Activated B cell treated with CpG ODN at 0.5 μM for 24 hours (primary cell): ENCODE measurements at regions not wholly inside any gene's neighbourhood (a gene's known extent, or its start where the extent isn't known, plus 50 kb on each side); places are given as distances from the start of the nearest gene placed in this dataset.
"Not testable (repeated sequence)": the region's sequence is repeated elsewhere in the genome, so short reads cannot be mapped to it uniquely, and the experiment has no call there.

Source experiments
- ATAC-seq: fragments of 200-7000 bp; cut with Tn5 transposase; one replicate; pipeline ENCODE4 v1.10.0; 2021; ENCODE audit warnings: low read depth, mild to moderate bottlenecking, moderate library complexity
- CTCF ChIA-PET: fragments of 350-600 bp; sonication (Branson Sonifier 250); formaldehyde crosslinking; loops from one replicate; lab custom pipeline; 2021; ENCODE audit warnings: antibody characterized with exemption; lab: Charles Lee
- POLR2A ChIA-PET: fragments of 350-600 bp; sonication (Branson Sonifier 250); formaldehyde crosslinking; loops from one replicate; lab custom pipeline; 2021; ENCODE audit warnings: antibody characterized with exemption; lab: Charles Lee
- DNase-seq: peaks from one replicate; pipeline ENCODE4 v3.0.0; 2022
- H3K27ac Mint-ChIP-seq: one replicate; pipeline ENCODE4 v1.8.0; 2020; ENCODE audit warnings: mixed read lengths
- H3K27me3 Mint-ChIP-seq: one replicate; pipeline ENCODE4 v1.8.0; 2021; ENCODE audit warnings: mixed read lengths
- H3K36me3 Mint-ChIP-seq: one replicate; pipeline ENCODE4 v1.8.0; 2021; ENCODE audit warnings: low read depth, mixed read lengths
- H3K4me1 Mint-ChIP-seq: one replicate; pipeline ENCODE4 v1.8.0; 2021; ENCODE audit warnings: mixed read lengths
- H3K4me3 Mint-ChIP-seq: one replicate; pipeline ENCODE4 v1.8.0; 2020; ENCODE audit warnings: mild to moderate bottlenecking, mixed read lengths
- H3K9me3 Mint-ChIP-seq: one replicate; pipeline ENCODE4 v1.8.0; 2020; ENCODE audit warnings: mixed read lengths
- CTCF ChIP-seq: fragments of 200-600 bp; IDR thresholded peaks from one replicate; pipeline ENCODE4 v1.8.0; 2022; ENCODE audit warnings: antibody characterized with exemption, mild to moderate bottlenecking
- intact Hi-C: fragments of 100-400 bp; cut with micrococcal nuclease; formaldehyde crosslinking; loops from one replicate; pipeline ENCODE4 v1.15.1; 2024

DNA sequence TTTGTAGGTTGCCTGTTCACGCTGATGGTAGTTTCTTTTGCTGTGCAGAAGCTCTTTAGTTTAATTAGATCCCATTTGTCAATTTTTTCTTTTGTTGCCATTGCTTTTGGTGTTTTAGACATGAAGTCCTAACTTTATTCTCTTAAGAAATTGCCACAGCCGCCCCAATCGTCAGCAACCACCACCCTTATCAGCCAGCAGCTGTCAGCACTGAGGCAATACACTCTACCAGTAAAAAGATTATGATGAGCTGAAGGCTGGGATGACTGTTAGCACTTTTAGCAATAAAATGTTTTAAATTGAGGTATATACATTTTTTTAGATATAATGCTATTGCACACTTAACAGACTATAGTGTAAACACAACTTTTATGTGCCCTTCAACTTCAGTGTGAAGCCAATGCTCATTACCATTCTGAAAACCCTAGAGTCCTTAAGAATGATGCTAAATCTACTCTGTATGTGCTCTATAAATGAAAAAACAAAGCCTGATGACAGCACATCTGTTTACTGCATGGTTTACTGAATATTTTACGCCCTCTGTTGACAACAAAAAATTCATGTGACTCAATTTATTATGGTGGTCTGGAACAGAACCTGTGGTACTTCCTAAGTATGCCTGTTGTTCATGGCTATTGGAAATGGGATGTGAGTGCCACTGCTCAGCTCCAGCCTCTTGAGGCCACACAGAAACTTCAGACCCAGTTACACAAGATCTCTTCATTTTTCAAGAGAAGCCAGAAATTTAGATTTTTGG, 197.4 kb downstream of the DUSP6 start:
- no peaks in the 10 kb centered on the region for H3K27me3 Mint-ChIP-seq

GRCh38 chr12:89153341-89153740, 199.0 kb downstream of the DUSP6 start:
- Mint-ChIP-seq H3K27me3 (no peaks in the 10 kb centered on the region), H3K9me3 (peaks cover 7% of the 10 kb centered on the region), H3K27ac (no peak overlapping the region), H3K4me1 (peaks cover 20% of the 10 kb centered on the region), H3K36me3 (no peaks in the 10 kb centered on the region), H3K4me3 (no peak overlapping the region)
- intact Hi-C loops: no loop called here
- ATAC-seq (no peak), DNase-seq (no peak)
- ChIA-PET CTCF (no interaction called here), POLR2A (no interaction called here)
- no peak for TF ChIP-seq CTCF

More for the DNA sequence above, 197.4 kb downstream of the DUSP6 start:
- POLR2A ChIA-PET: no interaction called here
- TF ChIP-seq CTCF: no peak
- Mint-ChIP-seq H3K27ac (no peak overlapping the region), H3K9me3 (peaks cover 7% of the 10 kb centered on the region), H3K36me3 (no peaks in the 10 kb centered on the region), H3K4me3 (no peak overlapping the region), H3K4me1 (peaks cover 20% of the 10 kb centered on the region)
- ATAC-seq (no peak), DNase-seq (no peak)
- intact Hi-C loops: no loop called here
- CTCF ChIA-PET: no interaction called here

- POLR2A ChIA-PET: no interaction called here
- no peaks in the 10 kb centered on the region for H3K36me3 Mint-ChIP-seq
Measured at GRCh38 chr12:89151536-89151935, 200.8 kb downstream of the DUSP6 start.

GRCh38 chr12:89150789-89151188, 201.5 kb downstream of the DUSP6 start:
- H3K27ac Mint-ChIP-seq, POLR2A ChIA-PET, H3K4me1 Mint-ChIP-seq, H3K4me3 Mint-ChIP-seq, CTCF ChIA-PET, H3K36me3 Mint-ChIP-seq, H3K27me3 Mint-ChIP-seq, intact Hi-C loops, ATAC-seq, DNase-seq, H3K9me3 Mint-ChIP-seq: not testable (repeated sequence)

More at GRCh38 chr12:89151536-89151935, 200.8 kb downstream of the DUSP6 start:
- Mint-ChIP-seq H3K27ac (no peak overlapping the region), H3K4me3 (no peak overlapping the region), H3K9me3 (peaks cover 7% of the 10 kb centered on the region), H3K27me3 (no peaks in the 10 kb centered on the region), H3K4me1 (peaks cover 8% of the 10 kb centered on the region)
- intact Hi-C loops: no loop called here
- no peak for ATAC-seq
- CTCF ChIA-PET: no interaction called here
- TF ChIP-seq CTCF: no peak
- DNase-seq: no peak

- Mint-ChIP-seq H3K4me1 (peaks cover 2% of the 10 kb centered on the region), H3K27me3 (no peaks in the 10 kb centered on the region), H3K4me3 (no peak overlapping the region), H3K27ac (no peak overlapping the region), H3K36me3 (no peaks in the 10 kb centered on the region), H3K9me3 (no peaks in the 10 kb centered on the region)
- POLR2A ChIA-PET: no interaction called here
- DNase-seq: no peak
- ATAC-seq: no peak
- CTCF ChIA-PET: no interaction called here
- intact Hi-C loops: no loop called here
- no peak for TF ChIP-seq CTCF
Measured at GRCh38 chr12:89140602-89141238, 211.6 kb downstream of the DUSP6 start.
